ENCODE measurements at regions not wholly inside any gene's neighbourhood (a gene's known extent, or its start where the extent isn't known, plus 50 kb on each side); places are given as distances from the start of the nearest gene placed in this dataset.
"Not testable (repeated sequence)": the region's sequence is repeated elsewhere in the genome, so short reads cannot be mapped to it uniquely, and the experiment has no call there.

DNA sequence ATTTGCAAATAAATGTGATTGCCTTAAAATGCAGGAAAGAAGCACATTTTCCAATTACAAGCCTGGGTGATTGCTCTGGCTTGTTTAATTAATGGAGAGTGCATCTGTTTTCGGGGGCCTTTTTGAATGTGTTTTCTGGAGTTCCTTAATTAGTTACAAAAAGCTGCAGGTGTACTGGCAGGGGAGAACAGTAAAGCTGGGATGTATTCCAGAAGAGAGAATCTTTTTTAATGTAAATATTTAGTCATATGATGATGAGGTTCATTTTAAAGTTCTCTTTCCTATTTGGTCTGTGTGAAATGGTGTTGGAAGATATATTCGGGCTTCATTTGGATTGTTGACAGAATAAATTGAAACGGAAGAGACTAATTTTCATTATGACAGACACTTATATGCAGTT, 70.9 kb upstream of the N4BP1 start:
- DNase-seq (ENCODE audit: low read depth): no peak

DNA sequence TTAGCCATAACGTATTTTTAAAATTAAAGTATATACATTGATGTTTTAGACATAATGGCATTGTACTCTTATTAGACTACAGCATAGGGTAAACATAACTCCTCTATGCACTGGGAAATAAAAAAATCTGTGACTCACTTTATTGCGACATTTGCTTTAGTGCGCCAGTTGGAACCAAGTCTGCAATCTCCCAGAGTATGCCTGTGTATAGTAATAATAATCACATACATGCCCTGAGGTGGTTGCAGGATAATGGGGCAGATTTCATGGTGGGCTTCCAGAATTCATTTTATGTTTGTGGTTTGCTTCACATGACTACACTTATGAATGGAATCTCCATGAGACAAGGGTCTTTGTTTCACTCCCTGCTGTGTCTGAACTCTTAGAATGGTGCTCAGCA, 66.9 kb upstream of the N4BP1 start:
- DNase-seq (ENCODE audit: low read depth): peak; percentile 29

DNA sequence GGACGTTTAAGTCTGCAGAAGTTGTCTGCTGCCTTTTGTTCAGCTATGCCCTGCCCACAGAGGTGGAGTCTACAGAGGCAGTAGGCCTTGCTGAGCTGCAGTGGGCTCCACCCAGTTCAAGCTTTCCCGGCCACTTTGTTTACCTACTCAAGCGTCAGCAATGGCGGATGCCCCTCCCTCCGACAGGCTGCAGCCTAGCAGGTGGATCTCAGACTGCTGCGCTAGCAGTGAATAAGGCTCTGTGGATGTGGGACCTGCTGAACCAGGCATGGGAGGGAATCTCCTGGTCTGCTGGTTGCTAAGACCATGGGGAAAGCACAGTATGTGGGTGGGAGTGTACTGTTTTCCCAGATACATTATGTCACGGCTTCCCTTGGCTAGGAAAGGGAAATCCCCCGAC, 58.2 kb upstream of the N4BP1 start:
- DNase-seq (ENCODE audit: low read depth): not testable (repeated sequence)

DNA sequence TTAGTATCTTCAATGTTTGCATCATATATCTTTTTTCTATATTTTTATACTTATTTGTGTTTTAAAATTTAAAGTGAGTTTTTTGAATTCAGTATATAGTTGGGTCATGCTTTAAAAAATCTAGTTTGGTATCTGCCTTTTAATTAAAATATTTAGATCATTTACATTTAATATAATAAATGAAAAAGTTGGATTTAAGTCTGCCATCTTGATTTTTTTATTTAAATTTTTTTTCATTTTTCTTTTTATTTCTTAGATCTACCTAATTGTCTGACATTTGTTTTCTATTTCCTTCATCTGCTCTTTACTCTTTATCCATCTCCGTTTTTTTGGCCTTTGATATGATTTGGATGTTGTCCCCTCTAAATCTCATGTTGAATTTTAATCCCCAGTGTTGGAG, 50.0 kb upstream of the N4BP1 start:
- no peak for DNase-seq (ENCODE audit: low read depth)
